Adrenal gland (tissue), 9 donors: ENCODE measurements at regions not wholly inside any gene's neighbourhood (a gene's known extent, or its start where the extent isn't known, plus 50 kb on each side); places are given as distances from the start of the nearest gene placed in this dataset.

Experiments
- DNase-seq, 7 donors: peaks; one replicate each; pipeline ENCODE4 v3.0.0-alpha.2; 2019 to 2020
- H3K27ac ChIP-seq, 5 donors: fragments of 200-600 bp; sonication (generic) in 4 of 5; 1 replicate in 3 of 5; 2 replicates in 2 of 5; pipeline versions ENCODE4 v1.5.1 to v1.8.0; 2016 to 2020; ENCODE audit warnings: mild to moderate bottlenecking in 1 of 5
- H3K27me3 ChIP-seq: fragments of 200-600 bp; 2 replicates; pipeline ENCODE4 v1.8.0; 2021
- H3K36me3 ChIP-seq, 2 donors: fragments of 200-600 bp; replicated peaks in 1 of 2; 1 replicate in 1 of 2; 2 replicates in 1 of 2; pipeline versions ENCODE4 v1.5.1 to v1.8.0; 2018 to 2022
- H3K4me1 ChIP-seq, 2 donors: fragments of 200-600 bp; replicated peaks in 1 of 2; 1 replicate in 1 of 2; 2 replicates in 1 of 2; pipeline versions ENCODE4 v1.5.1 to v1.8.0; 2018 to 2021
- H3K4me3 ChIP-seq, 4 donors: fragments of 200-600 bp; sonication (generic) in 3 of 4; one replicate each; pipeline ENCODE4 v1.5.1; 2016 to 2018
- H3K9me3 ChIP-seq, 3 donors: fragments of 200-600 bp; sonication (generic) in 1 of 3; replicated peaks in 1 of 3; 1 replicate in 2 of 3; 2 replicates in 1 of 3; pipeline versions ENCODE4 v1.5.1 to v1.8.0; 2016 to 2021
- POLR2A ChIP-seq, 2 donors: fragments of 450-650 bp; IDR thresholded peaks; one replicate each; pipeline ENCODE4 v1.6.1; 2017; ENCODE audit warnings: antibody characterized with exemption in 2 of 2, mild to moderate bottlenecking in 2 of 2, moderate library complexity in 1 of 2
- WGBS, 4 donors: extraction: QIAGEN DNeasy Blood & Tissue Kit in 2 of 4; methylation state at CpG; one replicate each; pipeline versions ENCODE4 v1.1.5 to v1.1.7; 2013 to 2017; 5-methylcytosine and 5-hydroxymethylcytosine counted together
- intact Hi-C, 2 donors: fragments of 100-400 bp; cut with DNase I; formaldehyde crosslinking; loops; one replicate each; pipeline versions ENCODE4 v1.14.1 to v1.15.0; 2022 to 2023
- TF ChIP-seq, protein P1 (sequence below), 6 experiments: fragments of 450-650 bp in 4 of 6; fragments of 200-600 bp in 2 of 6; sonication (generic) in 1 of 6; IDR thresholded peaks; 1 replicate in 5 of 6; 2 replicates in 1 of 6; pipeline versions ENCODE4 v1.5.1 to v1.8.0; 2016 to 2021; ENCODE audit warnings: antibody characterized with exemption in 6 of 6, mild to moderate bottlenecking in 2 of 6, moderate library complexity in 1 of 6
- donor health status: healthy with polysubstance abuse.
- donor health status: Bipolar disorder and iron deficiency.
- donor health status: DM: yes; HTN: yes; CAD: no.
- donor health status: DM: no; HTN: no; CAD: no.
- donor health status: DM: no; HTN: no; CAD: no.

DNA sequence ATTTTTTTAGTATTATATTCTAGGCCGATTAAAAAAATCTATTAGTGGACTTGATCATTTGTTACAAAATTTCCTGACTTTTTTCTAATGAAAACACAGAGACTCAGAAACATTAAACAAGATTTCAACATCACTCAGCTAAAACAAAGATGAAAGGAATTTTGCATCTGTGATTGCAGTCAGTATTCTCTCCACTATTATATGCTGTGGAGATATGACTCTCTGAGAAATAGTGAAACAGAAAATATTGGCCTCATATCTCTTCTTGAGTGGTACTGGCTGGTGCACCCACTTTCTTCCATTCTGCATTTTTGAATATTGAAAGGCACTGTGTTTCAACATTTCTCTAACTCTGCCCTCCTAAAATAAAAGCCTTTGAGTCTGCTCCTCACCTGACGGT, 914.2 kb downstream of the TSN start:
- TF ChIP-seq, protein P1, sequence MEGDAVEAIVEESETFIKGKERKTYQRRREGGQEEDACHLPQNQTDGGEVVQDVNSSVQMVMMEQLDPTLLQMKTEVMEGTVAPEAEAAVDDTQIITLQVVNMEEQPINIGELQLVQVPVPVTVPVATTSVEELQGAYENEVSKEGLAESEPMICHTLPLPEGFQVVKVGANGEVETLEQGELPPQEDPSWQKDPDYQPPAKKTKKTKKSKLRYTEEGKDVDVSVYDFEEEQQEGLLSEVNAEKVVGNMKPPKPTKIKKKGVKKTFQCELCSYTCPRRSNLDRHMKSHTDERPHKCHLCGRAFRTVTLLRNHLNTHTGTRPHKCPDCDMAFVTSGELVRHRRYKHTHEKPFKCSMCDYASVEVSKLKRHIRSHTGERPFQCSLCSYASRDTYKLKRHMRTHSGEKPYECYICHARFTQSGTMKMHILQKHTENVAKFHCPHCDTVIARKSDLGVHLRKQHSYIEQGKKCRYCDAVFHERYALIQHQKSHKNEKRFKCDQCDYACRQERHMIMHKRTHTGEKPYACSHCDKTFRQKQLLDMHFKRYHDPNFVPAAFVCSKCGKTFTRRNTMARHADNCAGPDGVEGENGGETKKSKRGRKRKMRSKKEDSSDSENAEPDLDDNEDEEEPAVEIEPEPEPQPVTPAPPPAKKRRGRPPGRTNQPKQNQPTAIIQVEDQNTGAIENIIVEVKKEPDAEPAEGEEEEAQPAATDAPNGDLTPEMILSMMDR (IDR thresholded peaks at IDR 0.05) = no peak
- no peak for TF ChIP-seq POLR2A (IDR thresholded peaks at IDR 0.05)
- 64 to 85% (median 77%) methylated on average over 2 of the region's 2 CpGs for WGBS, 4 donors
- intact Hi-C loops = no loop called here

DNA sequence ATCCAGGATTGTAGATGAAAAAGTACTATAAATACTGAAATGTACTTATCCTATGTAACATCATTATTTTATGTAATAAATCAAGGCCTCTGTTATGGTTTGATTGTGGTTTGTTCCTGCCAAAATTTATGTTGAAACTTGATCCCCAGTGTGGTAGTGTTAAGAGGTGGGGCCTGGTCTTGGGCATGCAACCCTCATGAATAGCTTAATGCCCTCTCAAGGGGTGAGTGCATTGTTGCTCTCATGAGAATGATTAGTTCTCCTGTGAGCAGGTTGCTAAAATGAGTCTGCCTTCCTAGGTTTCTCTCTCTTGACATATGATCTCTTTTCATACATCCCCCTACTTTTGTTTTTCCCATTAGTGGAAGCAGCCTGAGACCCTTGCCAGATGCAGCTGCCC, 915.4 kb downstream of the TSN start:
- H3K4me3 ChIP-seq = no peak overlapping the region
- H3K4me1 ChIP-seq = no peaks in the 10 kb centered on the region
- no peak overlapping the region for H3K27ac ChIP-seq
- H3K36me3 ChIP-seq = no peaks in the 10 kb centered on the region
- intact Hi-C loops = no loop called here
- no peak for TF ChIP-seq POLR2A (IDR thresholded peaks at IDR 0.05)
- no peaks in the 10 kb centered on the region for H3K9me3 ChIP-seq
- H3K27me3 ChIP-seq = no peaks in the 10 kb centered on the region
- DNase-seq = no peak

More for the DNA sequence above, 914.2 kb downstream of the TSN start:
- no peak overlapping the region for H3K27ac ChIP-seq
- no peaks in the 10 kb centered on the region for H3K9me3 ChIP-seq
- H3K36me3 ChIP-seq = no peaks in the 10 kb centered on the region
- no peak overlapping the region for H3K4me3 ChIP-seq
- DNase-seq = no peak
- H3K4me1 ChIP-seq = no peaks in the 10 kb centered on the region
- H3K27me3 ChIP-seq = no peaks in the 10 kb centered on the region

DNA sequence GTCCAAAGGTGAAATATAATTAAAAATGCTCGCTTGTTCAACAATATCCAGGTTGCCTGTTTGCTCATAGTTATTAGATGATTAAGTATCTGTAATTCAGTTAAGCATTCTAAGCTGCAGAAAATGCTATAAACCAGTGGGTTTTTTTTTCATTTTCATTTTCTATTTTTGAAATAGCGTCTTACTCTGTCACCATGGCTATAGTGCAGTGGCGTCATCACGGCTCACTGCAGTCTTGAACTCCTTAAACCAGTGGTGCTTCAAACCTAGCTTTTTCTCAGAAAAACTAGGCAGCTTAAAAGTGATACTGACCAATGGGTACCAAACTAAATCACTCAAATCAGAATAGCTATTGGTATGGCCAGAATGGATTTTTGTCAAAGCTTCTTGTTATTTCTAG, 925.2 kb downstream of the TSN start:
- TF ChIP-seq POLR2A (IDR thresholded peaks at IDR 0.05) = no peak
- TF ChIP-seq, protein P1 (IDR thresholded peaks at IDR 0.05) = no peak
- intact Hi-C loops = no loop called here
- Histone ChIP-seq H3K27ac (no peak overlapping the region), H3K4me1 (no peaks in the 10 kb centered on the region), H3K4me3 (no peak overlapping the region), H3K36me3 (no peaks in the 10 kb centered on the region), H3K27me3 (no peaks in the 10 kb centered on the region), H3K9me3 (no peaks in the 10 kb centered on the region)
- WGBS, 4 donors = 83 to 89% (median 84%) methylated on average over 4 of the region's 4 CpGs
- no peak for DNase-seq

GRCh38 chr2:122681626-122682025, 926.2 kb downstream of the TSN start:
- no peaks in the 10 kb centered on the region for H3K36me3 ChIP-seq
- no peak overlapping the region for H3K27ac ChIP-seq
- intact Hi-C loops = no loop called here
- no peak for DNase-seq
- 52 to 81% (median 56%) methylated on average over 1 of the region's 1 CpG for WGBS, 4 donors
- TF ChIP-seq POLR2A (IDR thresholded peaks at IDR 0.05) = no peak
- TF ChIP-seq, protein P1 (IDR thresholded peaks at IDR 0.05) = no peak
- no peaks in the 10 kb centered on the region for H3K9me3 ChIP-seq
- H3K27me3 ChIP-seq = no peaks in the 10 kb centered on the region
- H3K4me3 ChIP-seq = no peak overlapping the region
- H3K4me1 ChIP-seq = no peaks in the 10 kb centered on the region

- Histone ChIP-seq H3K27me3 (no peaks in the 10 kb centered on the region), H3K27ac (no peak overlapping the region), H3K4me1 (no peaks in the 10 kb centered on the region), H3K36me3 (no peaks in the 10 kb centered on the region), H3K4me3 (no peak overlapping the region), H3K9me3 (no peaks in the 10 kb centered on the region)
- TF ChIP-seq POLR2A (IDR thresholded peaks at IDR 0.05) = no peak
- TF ChIP-seq, protein P1 (IDR thresholded peaks at IDR 0.05) = no peak
- DNase-seq = no peak
- 81 to 86% (median 83%) methylated on average over 3 of the region's 3 CpGs for WGBS, 4 donors
- intact Hi-C loops = no loop called here
Observed at GRCh38 chr2:122682356-122682755, 926.9 kb downstream of the TSN start.
